ENCODE measurements at regions not wholly inside any gene's neighbourhood (a gene's known extent, or its start where the extent isn't known, plus 50 kb on each side); places are given as distances from the start of the nearest gene placed in this dataset.

DNA sequence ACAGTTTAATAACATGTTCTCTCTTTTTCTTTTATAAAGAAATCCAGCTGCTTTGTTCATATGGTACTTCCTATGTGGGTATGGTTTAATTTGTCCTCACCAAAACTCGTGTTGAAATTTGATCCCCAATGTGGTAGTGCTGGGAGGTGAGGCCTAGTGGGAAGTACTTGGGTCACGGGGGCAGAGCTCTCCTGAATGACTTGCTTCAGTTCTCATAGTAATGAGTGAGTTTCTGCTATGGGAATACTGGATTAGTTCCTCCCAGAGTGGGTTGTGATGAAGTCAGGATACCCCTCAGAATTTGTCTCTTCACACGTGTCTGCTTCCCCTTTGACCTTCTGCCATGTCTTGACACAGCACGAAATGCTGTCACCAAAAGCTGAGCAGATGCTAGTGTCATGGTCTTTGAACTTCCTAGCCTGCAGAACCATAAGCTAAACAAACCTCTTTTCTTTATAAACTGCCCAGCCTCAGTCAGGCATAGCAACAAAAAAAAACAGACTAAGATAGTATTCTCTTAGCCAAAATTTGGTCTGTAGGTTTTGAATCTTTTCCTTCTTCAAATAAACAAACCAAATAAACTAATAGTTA, 87.8 kb upstream of the HS3ST5 start (continued):
- no peak for TF ChIP-seq TMF1 (CRISPR knock-in tag; IDR thresholded peaks at IDR 0.05; ENCODE audit: low read depth)
- TF ChIP-seq ATF7-NPFF (CRISPR knock-in tag; IDR thresholded peaks at IDR 0.05; ENCODE audit: low read depth), result no peak

DNA sequence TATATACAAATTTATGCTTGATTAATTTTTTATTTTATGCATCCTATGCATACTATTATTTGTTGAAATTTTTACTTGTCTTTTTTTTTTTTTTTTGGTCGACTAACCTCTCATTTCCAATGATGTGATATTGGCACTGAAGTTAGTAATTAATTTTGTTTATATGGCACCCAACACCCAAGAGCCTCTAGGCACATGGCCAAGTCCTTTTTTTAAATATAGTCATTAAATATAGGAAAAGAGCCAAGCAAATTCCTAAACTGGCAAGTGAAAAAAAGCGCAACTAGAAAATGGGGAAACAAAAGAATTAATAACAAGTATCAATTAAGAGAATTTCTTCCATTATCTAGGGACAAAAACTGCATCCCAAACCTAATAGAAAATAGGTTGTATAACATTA, 85.5 kb upstream of the HS3ST5 start:
- no peak overlapping the region for H3K9ac ChIP-seq (ENCODE audit: insufficient read depth, low read depth, low read length)
- no peaks in the 10 kb centered on the region for H4K20me1 ChIP-seq (ENCODE audit: insufficient read depth, low read length)
- DNase-seq (ENCODE audit: low spot score) (no peak), FAIRE-seq (no peak), ATAC-seq (no peak)
- H3K36me3 ChIP-seq (replicated peaks in 1 of 2; ENCODE audit: control insufficient read depth in 1 of 2, insufficient read depth in 2 of 2, low read length in 2 of 2), result no peaks in the 10 kb centered on the region
- H3K4me2 ChIP-seq (ENCODE audit: low read depth, low read length), result no peak overlapping the region
- in situ Hi-C loops (cut with HindIII; ENCODE audit: extremely low pct_ligation_motif_present, low pct_unique_long_range_greater_than_20kb), result no loop called here
- intact Hi-C loops (cut with micrococcal nuclease; ENCODE audit: unreplicated experiment), result no loop called here
- no TSS peak for BruUV-seq (replicated peaks)
- TF ChIP-seq KAT2B (IDR thresholded peaks at IDR 0.05; ENCODE audit: borderline replicate concordance, low read depth, low read length) (no peak), EP300 (IDR thresholded peaks at IDR 0.05; ENCODE audit: low read depth in 2 of 2, low read length in 2 of 2) (no peak), EP300 (CRISPR knock-in tag; IDR thresholded peaks at IDR 0.05; ENCODE audit: borderline replicate concordance) (no peak), RBAK (CRISPR knock-in tag; IDR thresholded peaks at IDR 0.05) (no peak), ZNF569 (CRISPR knock-in tag; IDR thresholded peaks at IDR 0.05; ENCODE audit: borderline replicate concordance) (no peak), POGZ (CRISPR knock-in tag; IDR thresholded peaks at IDR 0.05) (no peak), ZNF782 (CRISPR knock-in tag; IDR thresholded peaks at IDR 0.05; ENCODE audit: borderline replicate concordance) (no peak), POLR2A (IDR thresholded peaks at IDR 0.05; ENCODE audit: insufficient read depth in 1 of 2, low read depth in 2 of 2, low read length in 2 of 2) (no peak), SALL2 (CRISPR knock-in tag; IDR thresholded peaks at IDR 0.05) (no peak), ZBTB8A (CRISPR knock-in tag; IDR thresholded peaks at IDR 0.05; ENCODE audit: borderline replicate concordance, low read depth) (no peak), ZNF230 (CRISPR knock-in tag; IDR thresholded peaks at IDR 0.05) (no peak), FOSL1 (CRISPR knock-in tag; IDR thresholded peaks at IDR 0.05; ENCODE audit: borderline replicate concordance) (no peak), ARHGAP35 (CRISPR knock-in tag; IDR thresholded peaks at IDR 0.05; ENCODE audit: borderline replicate concordance) (no peak), SALL1 (CRISPR knock-in tag; IDR thresholded peaks at IDR 0.05) (no peak), RARG (CRISPR knock-in tag; IDR thresholded peaks at IDR 0.05; ENCODE audit: low read depth) (no peak)
- TF ChIP-seq, protein P1, sequence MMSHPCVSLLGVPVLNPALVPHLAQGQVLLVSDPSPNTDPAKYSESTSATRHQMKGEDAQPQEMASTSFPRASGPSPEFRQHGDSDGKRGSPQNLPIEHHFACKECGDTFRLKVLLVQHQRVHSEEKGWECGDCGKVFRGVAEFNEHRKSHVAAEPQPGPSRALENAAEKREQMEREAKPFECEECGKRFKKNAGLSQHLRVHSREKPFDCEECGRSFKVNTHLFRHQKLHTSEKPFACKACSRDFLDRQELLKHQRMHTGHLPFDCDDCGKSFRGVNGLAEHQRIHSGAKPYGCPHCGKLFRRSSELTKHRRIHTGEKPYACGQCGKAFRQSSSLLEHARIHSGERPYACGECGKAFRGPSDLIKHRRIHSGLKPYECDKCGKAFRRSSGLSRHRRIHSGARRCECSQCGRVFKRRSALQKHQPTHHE (CRISPR knock-in tag; IDR thresholded peaks at IDR 0.05; ENCODE audit: borderline replicate concordance), result no peak
- TF ChIP-seq, protein P2, sequence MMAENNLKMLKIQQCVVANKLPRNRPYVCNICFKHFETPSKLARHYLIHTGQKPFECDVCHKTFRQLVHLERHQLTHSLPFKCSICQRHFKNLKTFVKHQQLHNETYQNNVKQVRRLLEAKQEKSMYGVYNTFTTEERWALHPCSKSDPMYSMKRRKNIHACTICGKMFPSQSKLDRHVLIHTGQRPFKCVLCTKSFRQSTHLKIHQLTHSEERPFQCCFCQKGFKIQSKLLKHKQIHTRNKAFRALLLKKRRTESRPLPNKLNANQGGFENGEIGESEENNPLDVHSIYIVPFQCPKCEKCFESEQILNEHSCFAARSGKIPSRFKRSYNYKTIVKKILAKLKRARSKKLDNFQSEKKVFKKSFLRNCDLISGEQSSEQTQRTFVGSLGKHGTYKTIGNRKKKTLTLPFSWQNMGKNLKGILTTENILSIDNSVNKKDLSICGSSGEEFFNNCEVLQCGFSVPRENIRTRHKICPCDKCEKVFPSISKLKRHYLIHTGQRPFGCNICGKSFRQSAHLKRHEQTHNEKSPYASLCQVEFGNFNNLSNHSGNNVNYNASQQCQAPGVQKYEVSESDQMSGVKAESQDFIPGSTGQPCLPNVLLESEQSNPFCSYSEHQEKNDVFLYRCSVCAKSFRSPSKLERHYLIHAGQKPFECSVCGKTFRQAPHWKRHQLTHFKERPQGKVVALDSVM (CRISPR knock-in tag; IDR thresholded peaks at IDR 0.05), result no peak
- TF ChIP-seq, protein P3, sequence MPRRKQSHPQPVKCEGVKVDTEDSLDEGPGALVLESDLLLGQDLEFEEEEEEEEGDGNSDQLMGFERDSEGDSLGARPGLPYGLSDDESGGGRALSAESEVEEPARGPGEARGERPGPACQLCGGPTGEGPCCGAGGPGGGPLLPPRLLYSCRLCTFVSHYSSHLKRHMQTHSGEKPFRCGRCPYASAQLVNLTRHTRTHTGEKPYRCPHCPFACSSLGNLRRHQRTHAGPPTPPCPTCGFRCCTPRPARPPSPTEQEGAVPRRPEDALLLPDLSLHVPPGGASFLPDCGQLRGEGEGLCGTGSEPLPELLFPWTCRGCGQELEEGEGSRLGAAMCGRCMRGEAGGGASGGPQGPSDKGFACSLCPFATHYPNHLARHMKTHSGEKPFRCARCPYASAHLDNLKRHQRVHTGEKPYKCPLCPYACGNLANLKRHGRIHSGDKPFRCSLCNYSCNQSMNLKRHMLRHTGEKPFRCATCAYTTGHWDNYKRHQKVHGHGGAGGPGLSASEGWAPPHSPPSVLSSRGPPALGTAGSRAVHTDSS (CRISPR knock-in tag; conservative IDR thresholded peaks at IDR 0.05), result no peak
- H2AFZ ChIP-seq (ENCODE audit: low read length), result no peak overlapping the region
- H3K27ac ChIP-seq (ENCODE audit: extremely low read length, insufficient read depth, low read length), result no peak overlapping the region
- ChIA-PET CTCF (ENCODE audit: low intra/inter-chr PET ratio, low total read pairs) (no interaction called here), POLR2A (no interaction called here)
- no peaks in the 10 kb centered on the region for H3K9me3 ChIP-seq (ENCODE audit: low read length)
- 47% methylated on average over 2 of the region's 2 CpGs for WGBS (ENCODE audit: low lambda C conversion rate)
- H3K4me3 ChIP-seq (replicated peaks in 1 of 3; ENCODE audit: insufficient read depth in 1 of 3, low read depth in 2 of 3, low read length in 3 of 3), result no peak overlapping the region
- no peaks in the 10 kb centered on the region for H3K27me3 ChIP-seq (ENCODE audit: control insufficient read depth in 1 of 2, insufficient read depth in 2 of 2, low read length in 2 of 2)
- H3K79me2 ChIP-seq (ENCODE audit: insufficient read depth, low read length), result no peaks in the 10 kb centered on the region
- H3K4me1 ChIP-seq (ENCODE audit: insufficient read depth, low read length), result peaks cover 9% of the 10 kb centered on the region

Measured in HepG2 (cell line).